CD14-positive monocyte (primary cell): ENCODE measurements at regions not wholly inside any gene's neighbourhood (a gene's known extent, or its start where the extent isn't known, plus 50 kb on each side); places are given as distances from the start of the nearest gene placed in this dataset.

ENCODE experiments used
- DNase-seq, 3 donors: peaks; one replicate each; pipeline ENCODE4 v3.0.0-alpha.2; 2011 to 2022
- H2AFZ ChIP-seq: 2 replicates; pipeline ENCODE4 v1.6.0; 2012; ENCODE audit warnings: mild to moderate bottlenecking, low read depth, low read length, inconsistent platforms; ENCODE audit not compliant: insufficient read depth, poor library complexity, severe bottlenecking
- H3K27ac ChIP-seq, 2 donors: 1 replicate in 1 of 2; 2 replicates in 1 of 2; pipeline ENCODE4 v1.5.1; 2012 to 2013; ENCODE audit warnings: low read length in 2 of 2, control low read depth in 1 of 2, inconsistent platforms in 1 of 2, low read depth in 1 of 2, mild to moderate bottlenecking in 1 of 2
- H3K27me3 ChIP-seq, 2 donors: one replicate each; pipeline versions ENCODE4 v1.6.0 to v1.6.1; 2011 to 2013; ENCODE audit warnings: low read length in 2 of 2; ENCODE audit not compliant: control insufficient read depth in 2 of 2, insufficient read depth in 2 of 2
- H3K36me3 ChIP-seq, 2 donors: replicated peaks in 1 of 2; 1 replicate in 1 of 2; 2 replicates in 1 of 2; pipeline versions ENCODE4 v1.5.1 to v1.6.1; 2012 to 2013; ENCODE audit warnings: low read length in 2 of 2, control low read depth in 1 of 2, inconsistent platforms in 1 of 2, mild to moderate bottlenecking in 1 of 2; ENCODE audit not compliant: insufficient read depth in 2 of 2, control insufficient read depth in 1 of 2
- H3K4me1 ChIP-seq, 2 donors: 1 replicate in 1 of 2; 2 replicates in 1 of 2; pipeline versions ENCODE4 v1.5.1 to v1.6.1; 2012 to 2013; ENCODE audit warnings: low read length in 2 of 2, control low read depth in 1 of 2, inconsistent platforms in 1 of 2, mild to moderate bottlenecking in 1 of 2, moderate library complexity in 1 of 2; ENCODE audit not compliant: insufficient read depth in 2 of 2, control insufficient read depth in 1 of 2
- H3K4me2 ChIP-seq: replicated peaks from 2 replicates; pipeline ENCODE3; 2012; ENCODE audit warnings: low read length, moderate library complexity, mild to moderate bottlenecking; ENCODE audit not compliant: poor library complexity, severe bottlenecking; ENCODE audit errors: extremely low read depth
- H3K4me3 ChIP-seq, 3 experiments: fragments of 200-600 bp in 1 of 3; sonication (generic) in 1 of 3; replicated peaks in 1 of 3; 1 replicate in 2 of 3; 2 replicates in 1 of 3; pipeline ENCODE4 v1.5.1; 2011 to 2013; ENCODE audit warnings: low read length in 3 of 3, mild to moderate bottlenecking in 3 of 3, control low read depth in 2 of 3, low read depth in 2 of 3, inconsistent platforms in 1 of 3, moderate library complexity in 1 of 3
- H3K79me2 ChIP-seq: 2 replicates; pipeline ENCODE4 v1.6.0; 2012; ENCODE audit warnings: mild to moderate bottlenecking, control low read depth, inconsistent platforms, low read length, moderate library complexity; ENCODE audit not compliant: insufficient read depth
- H3K9ac ChIP-seq: 2 replicates; pipeline ENCODE4 v1.6.0; 2017; ENCODE audit warnings: low read length, mild to moderate bottlenecking; ENCODE audit not compliant: insufficient read depth, poor library complexity, severe bottlenecking
- H3K9me3 ChIP-seq, 2 donors: replicated peaks in 1 of 2; 1 replicate in 1 of 2; 2 replicates in 1 of 2; pipeline versions ENCODE4 v1.5.1 to v1.6.1; 2012 to 2013; ENCODE audit warnings: low read length in 2 of 2, control low read depth in 1 of 2; ENCODE audit not compliant: control insufficient read depth in 1 of 2, insufficient read depth in 1 of 2
- H4K20me1 ChIP-seq: 2 replicates; pipeline ENCODE4 v1.6.0; 2012; ENCODE audit warnings: mild to moderate bottlenecking, low read length, control low read depth, moderate library complexity; ENCODE audit not compliant: insufficient read depth
- H3K27ac Mint-ChIP-seq, 7 donors: one replicate each; pipeline ENCODE4 v1.8.0; 2020; ENCODE audit warnings: mild to moderate bottlenecking in 7 of 7, mixed read lengths in 7 of 7, moderate library complexity in 6 of 7, inconsistent platforms in 2 of 7
- H3K27me3 Mint-ChIP-seq, 3 donors: one replicate each; pipeline ENCODE4 v1.8.0; 2021 to 2022; ENCODE audit warnings: low read depth in 3 of 3, mild to moderate bottlenecking in 3 of 3, mixed read lengths in 3 of 3, moderate library complexity in 3 of 3, inconsistent platforms in 1 of 3
- H3K36me3 Mint-ChIP-seq, 2 donors: one replicate each; pipeline ENCODE4 v1.8.0; 2020; ENCODE audit warnings: mixed read lengths in 2 of 2, inconsistent platforms in 1 of 2, mild to moderate bottlenecking in 1 of 2
- H3K4me1 Mint-ChIP-seq: one replicate; pipeline ENCODE4 v1.8.0; 2020; ENCODE audit warnings: mild to moderate bottlenecking, mixed read lengths
- H3K4me3 Mint-ChIP-seq, 2 donors: one replicate each; pipeline ENCODE4 v1.8.0; 2020; ENCODE audit warnings: mild to moderate bottlenecking in 2 of 2, mixed read lengths in 2 of 2, moderate library complexity in 1 of 2
- H3K9me3 Mint-ChIP-seq, 7 donors: one replicate each; pipeline ENCODE4 v1.8.0; 2020 to 2022; ENCODE audit warnings: mixed read lengths in 7 of 7, mild to moderate bottlenecking in 6 of 7, moderate library complexity in 6 of 7, inconsistent platforms in 2 of 7
- CTCF ChIP-seq: fragments of 200-600 bp; IDR thresholded peaks from one replicate; pipeline ENCODE4 v1.8.0; 2022; ENCODE audit warnings: antibody characterized with exemption, mild to moderate bottlenecking
- WGBS: methylation state at CpG from one replicate; pipeline ENCODE4 v1.1.5; 2013; ENCODE audit warnings: missing lambda C conversion rate; ENCODE audit not compliant: insufficient coverage; 5-methylcytosine and 5-hydroxymethylcytosine counted together
- intact Hi-C, 2 donors: fragments of 100-400 bp; cut with micrococcal nuclease; formaldehyde crosslinking; loops; one replicate each; pipeline versions ENCODE4 v1.15.0 to v1.15.1; 2023

- intact Hi-C loops: no loop called here
- no peak for DNase-seq
- Histone ChIP-seq H3K4me1 (no peaks in the 10 kb centered on the region), H3K27me3 (no peaks in the 10 kb centered on the region), H3K36me3 (no peaks in the 10 kb centered on the region), H2AFZ (no peak overlapping the region), H3K9me3 (no peaks in the 10 kb centered on the region), H3K4me3 (no peak overlapping the region), H4K20me1 (no peaks in the 10 kb centered on the region), H3K27ac (no peak overlapping the region), H3K9ac (no peak overlapping the region), H3K4me2 (no peak overlapping the region), H3K79me2 (no peaks in the 10 kb centered on the region)
- no peak overlapping the region for H3K4me3 Mint-ChIP-seq
- H3K9me3 Mint-ChIP-seq: peaks cover 0 to 7% (median 2%) of the 10 kb centered on the region in 7 donors
- TF ChIP-seq CTCF: no peak
- H3K27me3 Mint-ChIP-seq: peaks cover 0 to 3% (median 0%) of the 10 kb centered on the region in 3 donors
- H3K27ac Mint-ChIP-seq: no peak overlapping the region
- H3K36me3 Mint-ChIP-seq: no peaks in the 10 kb centered on the region
- WGBS: 50% methylated on average over 1 of the region's 3 CpGs
- no peaks in the 10 kb centered on the region for H3K4me1 Mint-ChIP-seq
Measured at GRCh38 chr7:46156086-46156485, 235.0 kb upstream of the IGFBP3 start.

GRCh38 chr7:46155367-46155766, 234.3 kb upstream of the IGFBP3 start:
- Histone ChIP-seq H4K20me1 (no peaks in the 10 kb centered on the region), H3K79me2 (no peaks in the 10 kb centered on the region), H3K4me1 (no peaks in the 10 kb centered on the region), H3K27ac (no peak overlapping the region), H2AFZ (no peak overlapping the region), H3K27me3 (no peaks in the 10 kb centered on the region), H3K36me3 (no peaks in the 10 kb centered on the region), H3K4me2 (no peak overlapping the region), H3K4me3 (no peak overlapping the region), H3K9ac (no peak overlapping the region), H3K9me3 (no peaks in the 10 kb centered on the region)
- Mint-ChIP-seq H3K4me3 (no peak overlapping the region), H3K27ac (no peak overlapping the region), H3K36me3 (no peaks in the 10 kb centered on the region), H3K9me3 (peaks cover 0 to 6% (median 2%) of the 10 kb centered on the region in 7 donors), H3K27me3 (peaks cover 0 to 3% (median 0%) of the 10 kb centered on the region in 3 donors), H3K4me1 (no peaks in the 10 kb centered on the region)
- no CpG with 5 or more reads among the region's 4 CpGs for WGBS
- DNase-seq: no peak
- no peak for TF ChIP-seq CTCF
- intact Hi-C loops: no loop called here
